ENCODE measurements at regions not wholly inside any gene's neighbourhood (a gene's known extent, or its start where the extent isn't known, plus 50 kb on each side); places are given as distances from the start of the nearest gene placed in this dataset.
"Not testable (repeated sequence)": the region's sequence is repeated elsewhere in the genome, so short reads cannot be mapped to it uniquely, and the experiment has no call there.

GRCh38 chr15:84152381-84152979 is 83.1 kb upstream of the GOLGA6L4 start:
- TF ChIP-seq, protein P1, sequence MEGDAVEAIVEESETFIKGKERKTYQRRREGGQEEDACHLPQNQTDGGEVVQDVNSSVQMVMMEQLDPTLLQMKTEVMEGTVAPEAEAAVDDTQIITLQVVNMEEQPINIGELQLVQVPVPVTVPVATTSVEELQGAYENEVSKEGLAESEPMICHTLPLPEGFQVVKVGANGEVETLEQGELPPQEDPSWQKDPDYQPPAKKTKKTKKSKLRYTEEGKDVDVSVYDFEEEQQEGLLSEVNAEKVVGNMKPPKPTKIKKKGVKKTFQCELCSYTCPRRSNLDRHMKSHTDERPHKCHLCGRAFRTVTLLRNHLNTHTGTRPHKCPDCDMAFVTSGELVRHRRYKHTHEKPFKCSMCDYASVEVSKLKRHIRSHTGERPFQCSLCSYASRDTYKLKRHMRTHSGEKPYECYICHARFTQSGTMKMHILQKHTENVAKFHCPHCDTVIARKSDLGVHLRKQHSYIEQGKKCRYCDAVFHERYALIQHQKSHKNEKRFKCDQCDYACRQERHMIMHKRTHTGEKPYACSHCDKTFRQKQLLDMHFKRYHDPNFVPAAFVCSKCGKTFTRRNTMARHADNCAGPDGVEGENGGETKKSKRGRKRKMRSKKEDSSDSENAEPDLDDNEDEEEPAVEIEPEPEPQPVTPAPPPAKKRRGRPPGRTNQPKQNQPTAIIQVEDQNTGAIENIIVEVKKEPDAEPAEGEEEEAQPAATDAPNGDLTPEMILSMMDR (conservative IDR thresholded peaks at IDR 0.05; ENCODE audit: low read length) = not testable (repeated sequence)
- TF ChIP-seq EZH2phosphoT487 (IDR thresholded peaks at IDR 0.05; ENCODE audit: borderline replicate concordance) = not testable (repeated sequence)

Measured in Loucy (cell line).